GM06990 (cell line): ENCODE measurements at regions not wholly inside any gene's neighbourhood (a gene's known extent, or its start where the extent isn't known, plus 50 kb on each side); places are given as distances from the start of the nearest gene placed in this dataset.

Source experiments
- DNase-seq: peaks from one replicate; pipeline ENCODE4 v3.0.0-alpha.2; 2011; ENCODE audit not compliant: insufficient read length; ENCODE audit errors: extremely low read depth
- H3K27me3 ChIP-seq: replicated peaks from 2 replicates; pipeline ENCODE4 v1.6.0; 2011; ENCODE audit warnings: low read length; ENCODE audit not compliant: control insufficient read depth, insufficient read depth
- H3K36me3 ChIP-seq: 2 replicates; pipeline ENCODE4 v1.5.1; 2011; ENCODE audit warnings: low read length; ENCODE audit not compliant: control insufficient read depth, insufficient read depth
- H3K4me3 ChIP-seq: replicated peaks from 2 replicates; pipeline ENCODE4 v1.5.1; 2011; ENCODE audit warnings: low read depth, mild to moderate bottlenecking, control low read depth, low read length
- CTCF ChIP-seq: IDR thresholded peaks from 2 replicates; pipeline ENCODE4 v1.5.1; 2011; ENCODE audit warnings: low read length, control low read depth, mild to moderate bottlenecking, inconsistent platforms; ENCODE audit not compliant: insufficient read depth, poor library complexity, severe bottlenecking

GRCh38 chr2:138446043-138446442 lies 55.5 kb upstream of the SPOPL start:
- TF ChIP-seq CTCF = no peak
- DNase-seq = no peak
- no peaks in the 10 kb centered on the region for H3K27me3 ChIP-seq
- H3K4me3 ChIP-seq = no peak overlapping the region
- no peaks in the 10 kb centered on the region for H3K36me3 ChIP-seq

GRCh38 chr2:138447889-138448570 lies 53.5 kb upstream of the SPOPL start:
- Histone ChIP-seq H3K36me3 (no peaks in the 10 kb centered on the region), H3K27me3 (no peaks in the 10 kb centered on the region), H3K4me3 (no peak overlapping the region)
- DNase-seq = no peak
- TF ChIP-seq CTCF = no peak
